GM23338 (cell line): ENCODE measurements at regions not wholly inside any gene's neighbourhood (a gene's known extent, or its start where the extent isn't known, plus 50 kb on each side); places are given as distances from the start of the nearest gene placed in this dataset.

Source experiments
- ATAC-seq: fragments of 200-7000 bp; cut with Tn5 transposase; 3 replicates; pipeline ENCODE4 v1.9.1; 2020
- DNase-seq: peaks from one replicate; pipeline ENCODE4 v3.0.0-alpha.2; 2015; ENCODE audit warnings: low spot score
- H2AFZ ChIP-seq: fragments of 200-600 bp; sonication (generic); 2 replicates; pipeline ENCODE4 v1.8.0; 2016; ENCODE audit warnings: antibody characterized with exemption, mild to moderate bottlenecking, moderate library complexity
- H3F3A ChIP-seq: fragments of 200-600 bp; sonication (generic); replicated peaks from 2 replicates; pipeline ENCODE4 v1.8.0; 2017; ENCODE audit warnings: antibody characterized with exemption, mixed run types, low read depth
- H3K27ac ChIP-seq: fragments of 200-600 bp; sonication (generic); 2 replicates; pipeline ENCODE4 v1.6.1; 2016; ENCODE audit warnings: low read depth
- H3K27me3 ChIP-seq: fragments of 200-600 bp; sonication (generic); 2 replicates; pipeline ENCODE4 v1.8.0; 2016; ENCODE audit warnings: mild to moderate bottlenecking, mixed run types, moderate library complexity; ENCODE audit not compliant: insufficient read depth
- H3K36me3 ChIP-seq: fragments of 200-600 bp; sonication (generic); 2 replicates; pipeline ENCODE4 v1.8.0; 2016; ENCODE audit warnings: mild to moderate bottlenecking; ENCODE audit not compliant: insufficient read depth
- H3K4me1 ChIP-seq: fragments of 200-600 bp; sonication (generic); 2 replicates; pipeline ENCODE4 v1.8.0; 2016; ENCODE audit warnings: mild to moderate bottlenecking, moderate library complexity; ENCODE audit not compliant: insufficient read depth
- H3K4me2 ChIP-seq: fragments of 200-600 bp; sonication (generic); 2 replicates; pipeline ENCODE4 v1.7.1; 2017; ENCODE audit warnings: mixed run types
- H3K4me3 ChIP-seq: fragments of 200-600 bp; sonication (generic); 2 replicates; pipeline ENCODE4 v1.6.1; 2016; ENCODE audit warnings: mixed run types
- H3K79me2 ChIP-seq: fragments of 200-600 bp; sonication (generic); replicated peaks from 2 replicates; pipeline ENCODE4 v1.8.0; 2017; ENCODE audit warnings: mild to moderate bottlenecking; ENCODE audit not compliant: insufficient read depth
- H3K9me2 ChIP-seq: fragments of 200-600 bp; sonication (generic); 2 replicates; pipeline ENCODE4 v1.8.0; 2017; ENCODE audit not compliant: insufficient read depth
- H4K20me1 ChIP-seq: fragments of 200-600 bp; sonication (generic); replicated peaks from 2 replicates; pipeline ENCODE4 v1.8.0; 2017; ENCODE audit warnings: mild to moderate bottlenecking; ENCODE audit not compliant: insufficient read depth
- H3K27ac Mint-ChIP-seq: 2 replicates; pipeline ENCODE4 v1.8.0; 2020; ENCODE audit warnings: inconsistent platforms, mild to moderate bottlenecking, moderate library complexity, mixed read lengths
- H3K27me3 Mint-ChIP-seq: 3 replicates; pipeline ENCODE4 v1.8.0; 2022; ENCODE audit warnings: low read depth, mild to moderate bottlenecking, moderate library complexity, mixed read lengths, inconsistent platforms; ENCODE audit not compliant: insufficient read depth, poor library complexity
- H3K36me3 Mint-ChIP-seq: 3 replicates; pipeline ENCODE4 v1.8.0; 2021; ENCODE audit warnings: low read depth, mild to moderate bottlenecking, inconsistent platforms, moderate library complexity, mixed read lengths
- H3K4me1 Mint-ChIP-seq: 3 replicates; pipeline ENCODE4 v1.8.0; 2020; ENCODE audit warnings: mild to moderate bottlenecking, inconsistent platforms, mixed read lengths
- H3K4me3 Mint-ChIP-seq: 3 replicates; pipeline ENCODE4 v1.8.0; 2021; ENCODE audit warnings: moderate library complexity, mild to moderate bottlenecking, inconsistent platforms, mixed read lengths
- H3K9me3 Mint-ChIP-seq: 3 replicates; pipeline ENCODE4 v1.8.0; 2020; ENCODE audit warnings: moderate library complexity, mild to moderate bottlenecking, inconsistent platforms, mixed read lengths
- CREB1 ChIP-seq: fragments of 250-450 bp; sonication (Bioruptor Pico); IDR thresholded peaks from 2 replicates; pipeline ENCODE4 v1.5.0; 2020; ENCODE audit warnings: low read depth, mild to moderate bottlenecking, moderate library complexity
- CTCF ChIP-seq, 2 experiments: fragments of 200-600 bp in 1 of 2; sonication (generic) in 1 of 2; conservative IDR thresholded peaks; 2 replicates each; pipeline versions ENCODE4 v1.5.1 to v1.6.1; 2016 to 2017; ENCODE audit warnings: antibody characterized with exemption in 2 of 2, low read depth in 2 of 2, mild to moderate bottlenecking in 2 of 2, moderate library complexity in 1 of 2
- ETS1 ChIP-seq: IDR thresholded peaks from 2 replicates; pipeline ENCODE4 v1.6.1; 2016; ENCODE audit warnings: antibody characterized with exemption
- EZH2 ChIP-seq: fragments of 200-600 bp; sonication (generic); IDR thresholded peaks from one replicate; pipeline ENCODE4 v1.8.0; 2017; ENCODE audit warnings: antibody characterized with exemption, mild to moderate bottlenecking, low read depth; ENCODE audit not compliant: unreplicated experiment
- EZH2phosphoT487 ChIP-seq: fragments of 200-600 bp; sonication (generic); IDR thresholded peaks from one replicate; pipeline ENCODE4 v1.8.1; 2018; ENCODE audit warnings: antibody characterized with exemption; ENCODE audit not compliant: unreplicated experiment
- JUNB ChIP-seq: IDR thresholded peaks from one replicate; pipeline ENCODE4 v1.6.1; 2016; ENCODE audit warnings: antibody characterized with exemption; ENCODE audit not compliant: unreplicated experiment
- NANOG ChIP-seq: IDR thresholded peaks from 2 replicates; pipeline ENCODE4 v1.6.1; 2016; ENCODE audit warnings: antibody characterized with exemption, borderline replicate concordance
- POLR2AphosphoS5 ChIP-seq: IDR thresholded peaks from 2 replicates; pipeline ENCODE4 v1.6.1; 2016; ENCODE audit warnings: antibody characterized with exemption, low read depth
- REST ChIP-seq: IDR thresholded peaks from one replicate; pipeline ENCODE4 v1.6.1; 2018; ENCODE audit warnings: antibody characterized with exemption; ENCODE audit not compliant: unreplicated experiment
- STAT1 ChIP-seq: IDR thresholded peaks from one replicate; pipeline ENCODE4 v1.6.1; 2016; ENCODE audit warnings: antibody characterized with exemption; ENCODE audit not compliant: unreplicated experiment
- ZNF114 ChIP-seq: fragments of 250-450 bp; sonication (Bioruptor Pico); IDR thresholded peaks from 2 replicates; pipeline ENCODE4 v1.5.0; 2020; ENCODE audit warnings: mild to moderate bottlenecking, moderate library complexity
- ZNF331 ChIP-seq: fragments of 250-450 bp; sonication (Bioruptor Pico); IDR thresholded peaks from 2 replicates; pipeline ENCODE4 v1.5.0; 2020; ENCODE audit warnings: low read depth, mild to moderate bottlenecking, moderate library complexity
- ZNF462 ChIP-seq: fragments of 250-450 bp; sonication (Bioruptor Pico); IDR thresholded peaks from 2 replicates; pipeline ENCODE4 v1.5.0; 2020; ENCODE audit warnings: mild to moderate bottlenecking, moderate library complexity

GRCh38 chr4:38223782-38224236 lies 263.6 kb downstream of the PTTG2 start:
- no peaks in the 10 kb centered on the region for H3K27me3 ChIP-seq
- TF ChIP-seq ZNF114 (CRISPR knock-in tag) (no peak), REST (no peak), ETS1 (no peak), STAT1 (no peak), EZH2 (no peak), ZNF462 (CRISPR knock-in tag) (no peak), CREB1 (CRISPR knock-in tag) (no peak), POLR2AphosphoS5 (no peak), CTCF (conservative IDR thresholded peaks at IDR 0.05; ENCODE audit: low read depth in 2 of 2) (no peak), NANOG (no peak), ZNF331 (CRISPR knock-in tag) (no peak), JUNB (no peak), EZH2phosphoT487 (no peak)
- no peaks in the 10 kb centered on the region for H3K4me1 ChIP-seq
- H2AFZ ChIP-seq, result peak overlapping the region; percentile 76
- no peak overlapping the region for H3K4me2 ChIP-seq
- no peaks in the 10 kb centered on the region for H4K20me1 ChIP-seq
- Mint-ChIP-seq H3K27me3 (peaks cover 5% of the 10 kb centered on the region), H3K9me3 (no peaks in the 10 kb centered on the region), H3K27ac (no peak overlapping the region), H3K4me1 (peaks cover 5% of the 10 kb centered on the region; the same call in 2 of the 3 replicates), H3K36me3 (no peaks in the 10 kb centered on the region), H3K4me3 (no peak overlapping the region)
- no peak overlapping the region for H3K4me3 ChIP-seq
- no peaks in the 10 kb centered on the region for H3K79me2 ChIP-seq
- H3K36me3 ChIP-seq, result no peaks in the 10 kb centered on the region
- no peak overlapping the region for H3K27ac ChIP-seq
- ATAC-seq (no peak), DNase-seq (no peak)
- H3F3A ChIP-seq, result no peaks in the 10 kb centered on the region
- no peaks in the 10 kb centered on the region for H3K9me2 ChIP-seq
